Tibial artery (tissue), 4 donors: ENCODE measurements at regions not wholly inside any gene's neighbourhood (a gene's known extent, or its start where the extent isn't known, plus 50 kb on each side); places are given as distances from the start of the nearest gene placed in this dataset.

ENCODE experiments used
- DNase-seq, 2 donors: peaks; one replicate each; pipeline ENCODE4 v3.0.0-alpha.2; 2019
- H3K27ac ChIP-seq, 2 donors: fragments of 200-600 bp; sonication (generic) in 1 of 2; 1 replicate in 1 of 2; 2 replicates in 1 of 2; pipeline ENCODE4 v1.5.1; 2018 to 2019; ENCODE audit warnings: mild to moderate bottlenecking in 1 of 2
- H3K27me3 ChIP-seq, 2 donors: fragments of 200-600 bp; sonication (generic) in 1 of 2; one replicate each; pipeline versions ENCODE4 v1.5.1 to v1.6.0; 2016 to 2019
- H3K36me3 ChIP-seq, 3 donors: fragments of 200-600 bp; sonication (generic) in 2 of 3; one replicate each; pipeline ENCODE4 v1.5.1; 2016 to 2019; ENCODE audit warnings: mild to moderate bottlenecking in 2 of 3
- H3K4me1 ChIP-seq, 4 donors: fragments of 200-600 bp; sonication (generic) in 2 of 4; 1 replicate in 3 of 4; 2 replicates in 1 of 4; pipeline ENCODE4 v1.5.1; 2016 to 2019
- H3K4me3 ChIP-seq, 2 donors: fragments of 200-600 bp; sonication (generic) in 1 of 2; 1 replicate in 1 of 2; 2 replicates in 1 of 2; pipeline ENCODE4 v1.5.1; 2018 to 2019; ENCODE audit warnings: mild to moderate bottlenecking in 2 of 2
- H3K9me3 ChIP-seq, 3 donors: fragments of 200-600 bp; sonication (generic) in 1 of 3; one replicate each; pipeline ENCODE4 v1.5.1; 2016 to 2019
- intact Hi-C: fragments of 100-400 bp; cut with DNase I; formaldehyde crosslinking; loops from one replicate; pipeline ENCODE4 v1.15.0; 2023; ENCODE audit warnings: low total_unique reads
- TF ChIP-seq, protein P1 (sequence below), 2 experiments: fragments of 200-600 bp in 1 of 2; fragments of 450-650 bp in 1 of 2; IDR thresholded peaks; one replicate each; pipeline ENCODE4 v1.5.1; 2017 to 2019; ENCODE audit warnings: antibody characterized with exemption in 2 of 2, mild to moderate bottlenecking in 1 of 2, moderate library complexity in 1 of 2

DNA sequence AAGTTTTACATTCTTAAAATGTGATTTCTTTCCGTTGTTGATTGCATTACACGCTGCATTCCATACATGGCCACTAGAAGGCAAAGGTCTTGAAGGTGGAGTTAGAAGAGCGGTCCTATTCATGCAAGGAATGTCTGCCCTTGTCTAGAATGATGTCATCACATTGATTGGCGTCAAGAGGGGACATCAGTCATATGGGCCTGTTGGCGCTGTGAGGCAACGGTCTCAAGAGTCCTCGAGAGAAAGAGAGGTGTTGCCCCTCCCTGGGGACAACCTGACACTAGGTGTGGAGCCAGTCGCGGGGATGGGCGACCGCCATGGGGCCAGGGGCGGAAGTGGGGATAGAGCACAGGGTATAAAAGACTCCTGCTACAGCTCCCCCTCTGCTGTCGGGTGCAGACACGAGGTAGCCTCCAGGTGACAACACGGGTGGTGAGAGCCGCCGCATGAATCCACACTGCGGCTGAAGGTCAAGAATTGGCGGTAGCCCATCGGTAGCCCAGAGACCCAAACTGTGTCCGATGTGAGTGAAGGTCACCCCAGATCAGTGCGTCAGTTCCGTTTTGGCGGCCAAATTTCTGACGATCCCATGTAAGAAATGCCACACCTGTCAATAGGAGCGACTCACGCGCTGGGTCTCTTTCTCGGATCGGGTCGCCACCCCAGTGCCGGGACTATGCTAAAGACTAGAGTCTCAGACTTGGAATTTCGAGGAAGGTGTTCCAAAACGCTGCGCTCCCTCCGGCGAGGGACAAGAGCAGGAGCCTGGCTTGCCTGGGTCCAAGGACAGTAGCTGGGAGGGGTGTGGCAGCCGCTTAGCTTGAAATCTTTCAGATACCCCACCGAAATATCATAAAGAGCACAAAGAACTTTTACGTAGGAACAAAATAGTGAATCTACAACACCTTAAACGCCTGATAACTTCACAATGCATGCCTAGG is 93.2 kb upstream of the ZNF184 start:
- TF ChIP-seq, protein P1, sequence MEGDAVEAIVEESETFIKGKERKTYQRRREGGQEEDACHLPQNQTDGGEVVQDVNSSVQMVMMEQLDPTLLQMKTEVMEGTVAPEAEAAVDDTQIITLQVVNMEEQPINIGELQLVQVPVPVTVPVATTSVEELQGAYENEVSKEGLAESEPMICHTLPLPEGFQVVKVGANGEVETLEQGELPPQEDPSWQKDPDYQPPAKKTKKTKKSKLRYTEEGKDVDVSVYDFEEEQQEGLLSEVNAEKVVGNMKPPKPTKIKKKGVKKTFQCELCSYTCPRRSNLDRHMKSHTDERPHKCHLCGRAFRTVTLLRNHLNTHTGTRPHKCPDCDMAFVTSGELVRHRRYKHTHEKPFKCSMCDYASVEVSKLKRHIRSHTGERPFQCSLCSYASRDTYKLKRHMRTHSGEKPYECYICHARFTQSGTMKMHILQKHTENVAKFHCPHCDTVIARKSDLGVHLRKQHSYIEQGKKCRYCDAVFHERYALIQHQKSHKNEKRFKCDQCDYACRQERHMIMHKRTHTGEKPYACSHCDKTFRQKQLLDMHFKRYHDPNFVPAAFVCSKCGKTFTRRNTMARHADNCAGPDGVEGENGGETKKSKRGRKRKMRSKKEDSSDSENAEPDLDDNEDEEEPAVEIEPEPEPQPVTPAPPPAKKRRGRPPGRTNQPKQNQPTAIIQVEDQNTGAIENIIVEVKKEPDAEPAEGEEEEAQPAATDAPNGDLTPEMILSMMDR (IDR thresholded peaks at IDR 0.05) = no peak
- intact Hi-C loops = no loop called here

DNA sequence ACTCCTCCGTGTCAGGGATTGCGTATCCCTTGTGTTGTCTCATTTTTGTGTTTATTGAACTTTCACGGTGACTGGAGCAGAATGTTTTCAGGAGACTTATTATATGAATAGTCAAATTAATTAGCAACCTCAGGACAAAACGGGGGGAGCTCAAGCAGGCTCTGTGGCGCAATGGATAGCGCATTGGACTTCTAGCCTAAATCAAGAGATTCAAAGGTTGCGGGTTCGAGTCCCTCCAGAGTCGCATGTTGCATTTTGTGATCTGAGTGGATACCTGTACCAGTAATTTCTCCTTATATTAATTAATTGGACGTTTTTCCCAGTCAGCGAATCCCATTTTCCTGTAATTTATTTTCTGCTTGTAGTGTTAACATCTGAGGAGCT is 89.1 kb upstream of the ZNF184 start:
- H3K4me3 ChIP-seq = no peak overlapping the region
- H3K9me3 ChIP-seq = no peaks in the 10 kb centered on the region
- no peaks in the 10 kb centered on the region for H3K4me1 ChIP-seq
- TF ChIP-seq, protein P1 (IDR thresholded peaks at IDR 0.05) = no peak
- no peaks in the 10 kb centered on the region for H3K36me3 ChIP-seq
- no peak for DNase-seq
- intact Hi-C loops = no loop called here
- H3K27ac ChIP-seq = no peak overlapping the region
- peaks cover 4 to 90% of the 10 kb centered on the region in 2 donors for H3K27me3 ChIP-seq

More for the DNA sequence above, 93.2 kb upstream of the ZNF184 start:
- no peak overlapping the region for H3K27ac ChIP-seq
- no peaks in the 10 kb centered on the region for H3K4me1 ChIP-seq
- no peaks in the 10 kb centered on the region for H3K36me3 ChIP-seq
- no peaks in the 10 kb centered on the region for H3K9me3 ChIP-seq
- H3K4me3 ChIP-seq = no peak overlapping the region
- no peak for DNase-seq
- H3K27me3 ChIP-seq = peaks cover 4 to 65% of the 10 kb centered on the region in 2 donors

DNA sequence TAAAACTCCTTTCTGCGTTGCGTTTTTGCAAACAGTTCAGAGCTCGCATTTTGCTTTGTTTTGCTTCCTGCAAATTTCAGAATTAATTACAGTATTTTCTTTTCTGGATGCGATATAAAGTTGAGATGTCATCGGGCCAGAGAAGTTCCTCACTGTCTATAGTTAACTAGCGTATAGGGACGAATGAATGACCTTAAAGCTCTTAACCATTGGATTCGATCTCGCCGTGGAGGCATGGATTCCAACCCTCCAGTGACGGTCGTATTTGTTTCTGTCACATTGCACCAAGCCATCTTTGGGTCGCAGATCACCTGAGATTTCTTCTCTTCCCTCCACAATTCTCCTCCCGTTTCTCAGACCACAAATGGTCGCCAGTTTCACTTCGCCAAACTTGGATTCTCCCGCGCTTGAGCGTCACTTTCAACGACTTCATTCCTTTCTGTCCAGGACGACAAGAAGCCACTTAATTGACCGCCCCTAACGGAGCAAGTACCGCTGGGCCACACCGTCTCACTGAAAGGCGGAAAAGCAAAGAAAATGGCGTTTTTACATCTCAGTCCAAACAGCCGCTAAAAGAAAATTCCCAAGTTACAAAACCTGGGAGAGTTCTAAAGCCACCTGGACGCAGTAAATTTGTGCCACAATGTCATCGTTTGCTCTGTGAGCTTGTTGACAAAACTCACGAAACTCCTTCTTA is 85.3 kb upstream of the ZNF184 start:
- TF ChIP-seq, protein P1 (IDR thresholded peaks at IDR 0.05) = no peak
- peaks cover 0 to 93% of the 10 kb centered on the region in 2 donors for H3K27me3 ChIP-seq
- H3K4me3 ChIP-seq = no peak overlapping the region
- intact Hi-C loops = no loop called here
- no peak overlapping the region for H3K27ac ChIP-seq
- H3K36me3 ChIP-seq = no peaks in the 10 kb centered on the region
- H3K9me3 ChIP-seq = no peaks in the 10 kb centered on the region
- no peak for DNase-seq
- no peaks in the 10 kb centered on the region for H3K4me1 ChIP-seq

DNA sequence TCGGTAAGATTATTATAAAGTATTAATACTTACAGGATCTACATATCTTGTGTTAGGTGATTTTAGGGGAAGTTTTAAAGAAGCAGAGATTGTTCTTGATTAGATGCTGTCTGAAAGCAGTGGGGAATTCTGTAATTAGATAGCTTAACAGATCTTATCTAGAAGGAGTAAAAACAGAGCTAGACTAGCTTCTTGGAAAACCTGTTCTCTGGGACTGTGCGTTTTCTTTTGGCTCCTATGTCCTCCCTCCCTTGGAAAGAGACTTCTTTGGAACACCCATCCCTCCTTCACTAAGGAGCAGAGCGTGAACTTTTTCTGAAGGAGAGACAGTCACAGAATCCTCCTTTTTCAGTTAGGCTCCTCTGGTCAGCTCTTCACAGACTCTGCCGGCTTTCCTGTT is 83.5 kb upstream of the ZNF184 start:
- TF ChIP-seq, protein P1 (IDR thresholded peaks at IDR 0.05) = no peak
- intact Hi-C loops = no loop called here
- DNase-seq = no peak
- Histone ChIP-seq H3K27me3 (peaks cover 0 to 84% of the 10 kb centered on the region in 2 donors), H3K27ac (no peak overlapping the region), H3K36me3 (no peaks in the 10 kb centered on the region), H3K4me3 (no peak overlapping the region), H3K4me1 (no peaks in the 10 kb centered on the region), H3K9me3 (no peaks in the 10 kb centered on the region)

DNA sequence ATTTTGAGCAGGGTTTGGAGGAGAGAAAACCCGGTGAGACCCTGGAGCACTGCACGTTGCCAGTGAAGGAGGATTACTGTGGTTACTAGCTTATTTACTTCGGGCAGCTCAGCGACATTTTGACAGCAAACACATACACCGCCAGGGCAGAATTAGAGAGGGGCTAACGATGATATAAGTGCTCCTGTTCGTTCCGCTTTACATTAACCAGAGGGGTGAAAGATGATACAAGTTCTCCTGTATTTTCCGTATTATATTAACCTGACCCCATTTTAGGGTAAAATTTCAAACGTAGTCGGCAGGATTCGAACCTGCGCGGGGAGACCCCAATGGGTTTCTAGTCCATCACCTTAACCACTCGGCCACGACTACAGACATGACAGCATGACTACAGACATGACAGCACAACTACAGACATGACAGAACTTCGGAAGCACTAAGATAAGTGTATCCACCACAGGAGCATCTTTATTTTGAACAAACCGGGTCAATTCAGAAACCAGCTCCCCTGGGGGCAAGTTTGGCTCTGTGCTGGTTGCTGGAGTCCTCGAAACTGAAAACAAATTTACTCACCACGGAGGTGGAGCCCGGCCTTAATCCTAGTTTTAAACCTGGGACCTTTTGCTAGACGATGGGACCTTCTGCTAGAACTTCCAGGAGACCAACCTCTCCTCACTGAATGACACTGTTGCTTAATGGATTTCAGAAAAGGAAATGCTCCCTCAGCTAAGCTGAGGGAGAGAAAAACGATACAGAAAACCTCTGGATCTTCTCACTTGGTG is 80.4 kb upstream of the ZNF184 start:
- DNase-seq = no peak
- Histone ChIP-seq H3K36me3 (no peaks in the 10 kb centered on the region), H3K4me3 (no peak overlapping the region), H3K27ac (no peak overlapping the region), H3K4me1 (no peaks in the 10 kb centered on the region), H3K9me3 (no peaks in the 10 kb centered on the region), H3K27me3 (peaks cover 0 to 79% of the 10 kb centered on the region in 2 donors)
- TF ChIP-seq, protein P1 (IDR thresholded peaks at IDR 0.05) = no peak
- intact Hi-C loops = no loop called here
